Stimulated activated CD4-positive, alpha-beta T cell treated with anti-CD3 and anti-CD28 coated beads, Interleukin-1b, Interleukin-23, amount 100 ng/mL, for 24 hours (primary cell): ENCODE measurements at regions not wholly inside any gene's neighbourhood (a gene's known extent, or its start where the extent isn't known, plus 50 kb on each side); places are given as distances from the start of the nearest gene placed in this dataset.

Experiments used
- DNase-seq, 4 experiments: peaks; one replicate each; pipeline ENCODE4 v3.0.0-alpha.2; 2020; ENCODE audit warnings: low read depth in 4 of 4, low spot score in 1 of 4

- no peak for DNase-seq
Observed at GRCh38 chr1:219120624-219121544, 52.8 kb upstream of the LYPLAL1 start.

DNA sequence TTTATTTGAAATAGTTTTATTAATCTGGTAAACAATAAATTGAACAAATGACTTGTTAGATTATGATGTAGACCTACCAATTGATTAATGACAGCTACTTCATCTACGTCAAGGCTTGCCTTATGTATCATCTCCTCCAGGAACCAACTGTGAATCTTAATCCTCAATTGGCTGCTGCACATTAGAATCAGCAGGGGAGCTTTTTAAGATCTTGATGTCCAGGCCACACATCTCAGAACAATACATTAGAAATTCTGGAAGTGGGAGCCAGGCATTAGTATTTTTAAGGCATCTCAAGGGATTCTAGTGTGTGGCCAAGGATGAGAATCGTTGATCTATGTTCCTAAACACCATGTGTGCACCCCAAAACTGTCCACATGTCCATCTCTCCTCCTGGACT, 52.0 kb upstream of the LYPLAL1 start:
- no peak for DNase-seq

- no peak for DNase-seq
Observed at GRCh38 chr1:219123036-219123435, 50.6 kb upstream of the LYPLAL1 start.
